GM18873 (cell line): ENCODE measurements at regions not wholly inside any gene's neighbourhood (a gene's known extent, or its start where the extent isn't known, plus 50 kb on each side); places are given as distances from the start of the nearest gene placed in this dataset.

ENCODE experiments used
- ATAC-seq: cut with Tn5 transposase; IDR thresholded peaks from one replicate; pipeline ENCODE4 v1.9.1; 2021; ENCODE audit warnings: mild to moderate bottlenecking, moderate library complexity, moderate number of reproducible peaks; ENCODE audit not compliant: unreplicated experiment, low FRiP score

- ATAC-seq, result no peak
Observed at GRCh38 chr7:69169386-69169785, 428.9 kb upstream of the AUTS2 start.

- no peak for ATAC-seq
Observed at GRCh38 chr7:69172357-69173077, 425.8 kb upstream of the AUTS2 start.

- no peak for ATAC-seq
Observed at GRCh38 chr7:69173341-69173740, 424.9 kb upstream of the AUTS2 start.

- no peak for ATAC-seq
Observed at GRCh38 chr7:69173846-69174245, 424.4 kb upstream of the AUTS2 start.

GRCh38 chr7:69176841-69177240 is 421.4 kb upstream of the AUTS2 start:
- no peak for ATAC-seq

GRCh38 chr7:69177461-69177861 is 420.8 kb upstream of the AUTS2 start:
- ATAC-seq, result no peak

- ATAC-seq, result no peak
Observed at GRCh38 chr7:69177941-69178494, 420.3 kb upstream of the AUTS2 start.

GRCh38 chr7:69180662-69181061 is 417.6 kb upstream of the AUTS2 start:
- ATAC-seq, result no peak

GRCh38 chr7:69182596-69183467 is 415.4 kb upstream of the AUTS2 start:
- ATAC-seq, result no peak

GRCh38 chr7:69184339-69184738 is 413.9 kb upstream of the AUTS2 start:
- no peak for ATAC-seq

GRCh38 chr7:69185170-69185569 is 413.1 kb upstream of the AUTS2 start:
- ATAC-seq, result no peak

GRCh38 chr7:69186974-69187373 is 411.3 kb upstream of the AUTS2 start:
- ATAC-seq, result no peak

- ATAC-seq, result no peak
Observed at GRCh38 chr7:69187824-69188333, 410.4 kb upstream of the AUTS2 start.

GRCh38 chr7:69189406-69189805 is 408.9 kb upstream of the AUTS2 start:
- ATAC-seq, result no peak

GRCh38 chr7:69190025-69190424 is 408.2 kb upstream of the AUTS2 start:
- no peak for ATAC-seq

- ATAC-seq, result no peak
Observed at GRCh38 chr7:69190763-69191162, 407.5 kb upstream of the AUTS2 start.

- no peak for ATAC-seq
Observed at GRCh38 chr7:69192134-69192533, 406.1 kb upstream of the AUTS2 start.

- ATAC-seq, result no peak
Observed at GRCh38 chr7:69193061-69193460, 405.2 kb upstream of the AUTS2 start.

- no peak for ATAC-seq
Observed at GRCh38 chr7:69196593-69196992, 401.7 kb upstream of the AUTS2 start.

- no peak for ATAC-seq
Observed at GRCh38 chr7:69198250-69198649, 400.0 kb upstream of the AUTS2 start.

GRCh38 chr7:69199041-69199440 is 399.2 kb upstream of the AUTS2 start:
- ATAC-seq, result no peak
